ENCODE measurements at regions not wholly inside any gene's neighbourhood (a gene's known extent, or its start where the extent isn't known, plus 50 kb on each side); places are given as distances from the start of the nearest gene placed in this dataset.

GRCh38 chr13:103758222-103758621, 692.0 kb upstream of the SLC10A2 start:
- ChIA-PET CTCF (ENCODE audit: partially characterized antibody) (no interaction called here), POLR2A (ENCODE audit: partially characterized antibody) (no interaction called here)
- Histone ChIP-seq H2BK5ac (ENCODE audit: low read depth, low read length) (no peak overlapping the region), H2BK12ac (ENCODE audit: low read depth, low read length) (no peak overlapping the region), H3K4ac (replicated peaks; ENCODE audit: insufficient read length, low read depth, low read length) (no peak overlapping the region), H3K27ac (ENCODE audit: low read depth, low read length) (no peak overlapping the region), H3K4me1 (replicated peaks in 1 of 4; ENCODE audit: control insufficient read depth in 3 of 4, insufficient read depth in 4 of 4, low read length in 3 of 4) (no peaks in the 10 kb centered on the region), H3K9ac (replicated peaks in 1 of 4; ENCODE audit: extremely low read depth in 1 of 4, low read depth in 3 of 4, low read length in 3 of 4) (no peak overlapping the region), H4K20me1 (replicated peaks in 1 of 2; ENCODE audit: control insufficient read depth in 1 of 2, insufficient read depth in 2 of 2, low read length in 2 of 2) (no peaks in the 10 kb centered on the region), H4K91ac (replicated peaks; ENCODE audit: insufficient read length, low read length) (no peak overlapping the region), H2AK5ac (ENCODE audit: low read depth, low read length) (no peak overlapping the region), H3K4me2 (ENCODE audit: insufficient read depth in 1 of 2, low read depth in 2 of 2, low read length in 2 of 2) (no peak overlapping the region), H4K8ac (ENCODE audit: extremely low read depth, insufficient read depth, low read length) (no peak overlapping the region), H3K18ac (ENCODE audit: extremely low read depth, low read length) (no peak overlapping the region), H3K23ac (ENCODE audit: insufficient read length) (no peak overlapping the region), H3K27me3 (replicated peaks in 1 of 4; ENCODE audit: control insufficient read depth in 3 of 4, extremely low read depth in 1 of 4, insufficient read depth in 3 of 4, low read length in 3 of 4) (no peaks in the 10 kb centered on the region), H3K79me1 (ENCODE audit: low read depth, low read length) (no peaks in the 10 kb centered on the region), H2AFZ (ENCODE audit: low read length) (no peak overlapping the region), H2BK120ac (replicated peaks; ENCODE audit: low read depth, low read length) (no peak overlapping the region), H3K14ac (ENCODE audit: insufficient read length) (no peak overlapping the region), H3K36me3 (ENCODE audit: control insufficient read depth in 2 of 4, insufficient read depth in 4 of 4, low read length in 3 of 4) (no peaks in the 10 kb centered on the region), H3K23me2 (ENCODE audit: low read depth, low read length) (no peaks in the 10 kb centered on the region), H3K4me3 (ENCODE audit: extremely low read depth in 1 of 4, insufficient read depth in 2 of 4, low read depth in 3 of 4, low read length in 4 of 4) (no peak overlapping the region), H4K5ac (ENCODE audit: insufficient read length, low read depth, low read length) (no peak overlapping the region), H3K79me2 (ENCODE audit: control insufficient read depth in 1 of 2, insufficient read depth in 2 of 2, low read length in 2 of 2) (no peaks in the 10 kb centered on the region), H2BK20ac (ENCODE audit: low read length) (no peak overlapping the region), H2BK15ac (ENCODE audit: low read length) (no peak overlapping the region), H3K9me3 (ENCODE audit: insufficient read depth in 2 of 2, low read depth in 1 of 2, low read length in 1 of 2) (no peaks in the 10 kb centered on the region), H3K56ac (replicated peaks; ENCODE audit: insufficient read length, low read depth, low read length) (no peak overlapping the region)
- WGBS, 2 experiments (ENCODE audit: extremely low coverage in 1 of 2, insufficient coverage in 1 of 2, insufficient read length in 1 of 2, insufficient replicate concordance in 2 of 2, low coverage in 1 of 2, low lambda C conversion rate in 2 of 2, missing lambda C conversion rate in 1 of 2): 100% methylated on average over 1 of the region's 1 CpG; no CpG with 5 or more reads in 1 of the 2 experiments
- TF ChIP-seq HDAC6 (IDR thresholded peaks at IDR 0.05; ENCODE audit: low read depth, low read length): no peak
- no peak for TF ChIP-seq ATF3 (IDR thresholded peaks at IDR 0.05; ENCODE audit: insufficient read depth, low read depth, low read length)
- no peak for TF ChIP-seq RBBP5 (IDR thresholded peaks at IDR 0.05; ENCODE audit: borderline replicate concordance, low read depth, low read length)
- no peak for TF ChIP-seq BACH1 (IDR thresholded peaks at IDR 0.05; ENCODE audit: low read length)
- no peak for TF ChIP-seq YY1 (IDR thresholded peaks at IDR 0.05; ENCODE audit: low read depth, low read length)
- no peak for TF ChIP-seq CHD2 (IDR thresholded peaks at IDR 0.05; ENCODE audit: low read length)
- FAIRE-seq (no peak), DNase-seq (ENCODE audit: low read depth in 1 of 2, low spot score in 2 of 2) (no peak)
